ENCODE measurements at regions not wholly inside any gene's neighbourhood (a gene's known extent, or its start where the extent isn't known, plus 50 kb on each side); places are given as distances from the start of the nearest gene placed in this dataset.

DNA sequence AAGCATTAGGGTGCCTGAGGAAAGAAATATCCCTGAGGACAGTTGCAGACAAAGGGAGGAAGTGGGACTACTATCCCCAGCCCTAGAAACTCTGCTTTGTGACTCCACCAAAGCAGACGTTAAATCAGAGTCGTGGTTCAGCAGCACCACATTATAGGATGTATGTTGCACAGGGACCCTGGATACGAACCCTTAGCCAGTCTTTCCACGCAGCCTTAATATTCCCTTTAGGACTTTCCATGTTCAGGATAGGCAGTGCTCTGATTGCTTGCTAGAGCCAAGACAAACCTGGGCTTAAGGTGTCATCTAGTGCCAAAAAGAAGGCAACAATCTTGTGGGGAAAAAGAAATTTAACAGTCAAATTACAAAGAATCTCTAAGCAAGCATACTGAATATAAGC is 62.6 kb downstream of the MAD2L1 start:
- Histone ChIP-seq H3K27ac (ENCODE audit: extremely low read depth, low read depth, low read length) (no peak overlapping the region), H3K9ac (ENCODE audit: insufficient read depth in 1 of 2, low read depth in 2 of 2, low read length in 2 of 2) (no peak overlapping the region), H3K4me1 (replicated peaks in 1 of 2; ENCODE audit: control insufficient read depth in 2 of 2, insufficient read depth in 2 of 2, low read length in 2 of 2) (no peaks in the 10 kb centered on the region), H3K4me2 (ENCODE audit: insufficient read depth, low read length) (no peak overlapping the region), H3K36me3 (ENCODE audit: control insufficient read depth, insufficient read depth, low read length) (no peaks in the 10 kb centered on the region), H3K27me3 (ENCODE audit: control insufficient read depth in 2 of 2, insufficient read depth in 2 of 2, low read length in 2 of 2) (no peaks in the 10 kb centered on the region), H3K4me3 (no peak overlapping the region), H3K79me2 (ENCODE audit: control insufficient read depth, insufficient read depth, low read length) (no peaks in the 10 kb centered on the region), H3K9me3 (replicated peaks; ENCODE audit: control insufficient read depth, insufficient read depth, low read depth, low read length) (no peaks in the 10 kb centered on the region), H2AFZ (ENCODE audit: low read depth, low read length) (no peak overlapping the region), H4K20me1 (replicated peaks; ENCODE audit: control insufficient read depth, insufficient read depth, low read length) (no peaks in the 10 kb centered on the region), H3K9me1 (ENCODE audit: control insufficient read depth, insufficient read depth, low read length) (no peaks in the 10 kb centered on the region)
- POLR2A ChIA-PET = no interaction called here
- BruUV-seq (replicated peaks) = no TSS peak
- DNase-seq (ENCODE audit: extremely low read depth in 1 of 4, low spot score in 3 of 4) (no peak), ATAC-seq (no peak), FAIRE-seq (no peak)
- WGBS (ENCODE audit: insufficient coverage, low coverage, missing lambda C conversion rate) = 0% methylated on average over 4 of the region's 4 CpGs
- in situ Hi-C loops (cut with MboI) (no loop called here), intact Hi-C loops (cut with micrococcal nuclease) (no loop called here)
- CTCF ChIA-PET (ENCODE audit: low intra/inter-chr PET ratio) = no interaction called here
- TF ChIP-seq BHLHE40 (IDR thresholded peaks at IDR 0.05; ENCODE audit: low read length) (no peak), SMAD4 (CRISPR knock-in tag; conservative IDR thresholded peaks at IDR 0.05) (no peak), EZH2 (IDR thresholded peaks at IDR 0.05; ENCODE audit: borderline replicate concordance, low read depth, low read length) (no peak), SAFB2 (IDR thresholded peaks at IDR 0.05; ENCODE audit: borderline replicate concordance, low read depth, low read length, severe bottlenecking) (no peak), NFXL1 (CRISPR knock-in tag; IDR thresholded peaks at IDR 0.05) (no peak), SRSF9 (IDR thresholded peaks at IDR 0.05; ENCODE audit: borderline replicate concordance, low read depth, low read length) (no peak), FOXP4 (CRISPR knock-in tag; IDR thresholded peaks at IDR 0.05; ENCODE audit: borderline replicate concordance) (no peak), ZNF561 (CRISPR knock-in tag; conservative IDR thresholded peaks at IDR 0.05) (no peak), TRIM24 (IDR thresholded peaks at IDR 0.05) (no peak), TCF7L2 (IDR thresholded peaks at IDR 0.05; ENCODE audit: low read depth, low read length) (no peak)
- TF ChIP-seq, protein P1, sequence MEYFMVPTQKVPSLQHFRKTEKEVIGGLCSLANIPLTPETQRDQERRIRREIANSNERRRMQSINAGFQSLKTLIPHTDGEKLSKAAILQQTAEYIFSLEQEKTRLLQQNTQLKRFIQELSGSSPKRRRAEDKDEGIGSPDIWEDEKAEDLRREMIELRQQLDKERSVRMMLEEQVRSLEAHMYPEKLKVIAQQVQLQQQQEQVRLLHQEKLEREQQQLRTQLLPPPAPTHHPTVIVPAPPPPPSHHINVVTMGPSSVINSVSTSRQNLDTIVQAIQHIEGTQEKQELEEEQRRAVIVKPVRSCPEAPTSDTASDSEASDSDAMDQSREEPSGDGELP (CRISPR knock-in tag; IDR thresholded peaks at IDR 0.05; ENCODE audit: borderline replicate concordance) = no peak

Data from K562 (cell line).